GM19025 (cell line): ENCODE measurements at regions not wholly inside any gene's neighbourhood (a gene's known extent, or its start where the extent isn't known, plus 50 kb on each side); places are given as distances from the start of the nearest gene placed in this dataset.
"Not testable (repeated sequence)": the region's sequence is repeated elsewhere in the genome, so short reads cannot be mapped to it uniquely, and the experiment has no call there.

Experiments used
- ATAC-seq: cut with Tn5 transposase; IDR thresholded peaks from one replicate; pipeline ENCODE4 v1.9.1; 2021; ENCODE audit warnings: mild to moderate bottlenecking, low read depth, moderate library complexity; ENCODE audit not compliant: unreplicated experiment

GRCh38 chr1:113185463-113186104 lies 112.6 kb downstream of the LRIG2 start:
- peak; percentile 93 for ATAC-seq

GRCh38 chr1:113190078-113190477 lies 117.1 kb downstream of the LRIG2 start:
- ATAC-seq: no peak

DNA sequence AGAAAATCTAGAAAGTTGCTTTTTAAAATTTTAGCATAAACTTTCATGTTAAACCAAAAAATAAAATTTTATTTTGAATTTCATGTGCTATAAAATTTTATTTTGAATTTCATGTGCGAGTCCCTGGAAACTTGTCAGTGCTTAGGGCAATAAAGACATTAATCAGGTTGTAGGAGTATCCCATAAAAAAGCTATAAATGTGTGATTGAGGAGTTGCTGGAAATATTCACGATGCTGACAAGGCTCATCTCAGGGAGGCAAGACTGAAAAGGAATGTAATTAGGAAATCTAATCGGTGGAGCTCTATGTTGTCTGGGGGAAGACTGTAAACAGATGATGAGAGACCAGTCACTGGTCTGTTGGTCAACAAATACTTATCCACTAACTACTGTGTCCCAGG lies 117.9 kb downstream of the LRIG2 start:
- ATAC-seq: no peak

DNA sequence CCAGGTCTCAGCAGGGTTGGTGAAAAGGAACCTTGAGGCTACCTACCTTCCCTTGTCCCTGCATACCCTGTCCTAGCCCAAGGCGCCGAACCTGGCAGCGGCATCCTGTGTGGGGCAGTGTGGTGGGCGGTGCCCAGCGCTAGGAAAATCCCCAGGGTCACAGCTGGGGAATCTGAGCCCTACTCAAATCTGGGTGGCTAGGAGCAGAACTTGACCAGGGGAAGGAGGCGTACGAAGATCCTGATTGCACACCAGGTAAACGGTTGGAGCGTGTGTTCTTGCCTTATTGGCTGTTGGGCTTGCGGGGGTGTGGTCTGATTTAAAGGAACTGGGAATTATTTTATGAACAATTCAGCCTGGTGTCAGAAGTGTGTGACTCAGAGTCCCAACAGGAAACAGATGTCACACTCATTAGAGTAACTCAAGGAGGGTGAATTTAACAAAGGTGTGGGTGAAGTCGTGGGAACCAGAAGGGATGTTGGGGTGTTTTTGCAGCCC lies 118.6 kb downstream of the LRIG2 start:
- peak; percentile 67 for ATAC-seq

- no peak for ATAC-seq
These were observed 119.2 kb downstream of the LRIG2 start for GRCh38 chr1:113192242-113192641.

DNA sequence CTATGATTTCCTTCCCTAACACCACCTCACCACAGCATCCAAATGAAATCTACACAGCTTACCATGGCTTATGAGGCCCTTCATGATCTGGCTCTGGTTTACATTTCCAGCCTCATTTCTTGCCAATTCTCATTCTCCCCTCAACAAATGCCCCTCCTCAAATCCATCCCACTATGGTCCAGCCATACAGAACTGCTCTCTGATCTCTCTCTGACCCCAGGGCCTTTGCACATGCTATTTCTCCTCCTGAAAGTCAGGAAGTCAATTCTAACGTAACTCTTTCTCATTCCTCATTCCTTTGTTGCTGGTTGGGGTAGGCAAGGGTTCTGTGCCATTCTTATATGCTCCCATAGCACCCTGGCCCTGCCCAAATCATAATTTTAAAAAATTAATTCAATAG lies 120.0 kb downstream of the LRIG2 start:
- no peak for ATAC-seq

GRCh38 chr1:113194846-113195830 lies 122.1 kb downstream of the LRIG2 start:
- ATAC-seq: no peak

DNA sequence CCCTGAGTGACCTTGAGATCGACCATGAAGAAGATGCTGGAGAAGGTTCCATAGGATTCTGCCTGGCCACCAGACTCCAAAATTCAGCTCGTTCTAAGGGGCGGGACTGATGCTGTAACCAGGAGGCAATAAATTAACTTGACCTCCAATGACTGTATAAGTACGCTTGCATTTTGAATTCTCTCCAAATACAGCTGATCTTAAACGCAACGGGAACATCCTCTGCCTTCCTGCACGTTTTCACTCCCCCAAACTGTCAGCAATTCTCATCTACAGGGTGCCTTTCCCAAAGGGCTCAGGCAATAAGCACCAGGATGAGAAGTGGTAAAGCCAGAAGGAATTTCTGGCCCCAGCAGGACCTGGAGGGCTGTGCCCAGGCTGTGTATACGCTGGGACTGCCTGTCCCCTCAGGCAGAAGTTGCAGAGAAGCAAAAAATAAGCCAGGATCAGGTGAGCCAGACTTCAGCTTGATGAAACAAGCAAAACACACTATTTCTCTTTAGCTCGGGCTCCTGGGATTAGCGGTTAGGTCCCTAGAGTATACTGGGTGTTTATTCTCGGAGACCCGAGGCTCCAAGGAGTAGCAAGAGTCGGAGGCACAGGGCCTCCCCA lies 124.8 kb downstream of the LRIG2 start:
- no peak for ATAC-seq

GRCh38 chr1:113198806-113199205 lies 125.8 kb downstream of the LRIG2 start:
- no peak for ATAC-seq

DNA sequence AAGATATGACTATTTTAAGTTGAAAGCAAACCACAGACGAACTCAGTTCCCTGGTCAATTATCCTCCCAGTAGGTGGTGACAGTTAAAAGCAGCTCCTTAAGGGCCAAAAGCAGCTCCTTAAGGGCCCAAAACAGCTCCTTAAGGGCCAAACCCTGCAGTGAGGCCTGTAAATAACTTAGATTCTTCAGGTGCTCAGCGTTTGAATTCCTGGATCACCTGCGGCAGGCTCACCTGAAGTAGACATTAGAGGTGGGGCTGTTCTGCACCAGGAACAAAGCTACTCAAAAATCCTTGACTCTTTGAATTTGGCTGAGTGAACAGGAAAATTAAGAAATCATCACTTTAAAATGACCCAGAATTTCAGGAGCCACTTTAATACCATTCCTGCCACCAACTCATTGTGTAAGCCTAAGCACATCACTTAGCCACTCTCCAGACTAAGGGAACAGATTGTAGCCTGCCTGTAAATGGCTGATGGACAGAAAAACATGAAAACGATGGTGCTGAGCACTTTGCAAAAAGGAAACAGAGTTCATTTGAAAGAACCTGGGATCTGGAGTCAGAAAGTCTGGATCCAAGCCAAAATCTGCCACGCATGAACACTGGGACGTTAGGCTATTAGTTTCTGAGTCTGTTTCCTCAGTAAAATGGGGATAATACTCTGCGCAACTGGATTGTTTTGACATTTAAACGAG lies 126.9 kb downstream of the LRIG2 start:
- no peak for ATAC-seq

DNA sequence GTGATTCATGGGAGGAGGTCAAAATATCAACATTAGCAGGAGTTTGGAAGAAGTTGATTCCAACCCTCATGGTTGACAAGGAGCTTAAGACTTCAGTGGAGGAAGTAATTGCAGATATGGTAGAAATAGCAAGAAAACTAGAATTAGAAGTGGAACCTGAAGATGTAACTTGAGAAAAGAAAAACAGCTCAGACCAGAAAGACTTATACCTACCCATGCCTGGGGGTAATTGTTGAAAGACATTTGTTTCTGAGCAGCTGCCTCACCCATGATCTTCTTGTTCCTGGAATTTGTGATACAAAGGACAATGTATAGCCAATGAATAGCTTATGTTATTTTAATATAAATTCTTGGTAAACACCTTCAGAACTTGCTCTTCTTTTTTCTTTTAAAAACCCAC lies 128.6 kb downstream of the LRIG2 start:
- no peak for ATAC-seq

GRCh38 chr1:113205980-113206766 lies 133.2 kb downstream of the LRIG2 start:
- no peak for ATAC-seq

DNA sequence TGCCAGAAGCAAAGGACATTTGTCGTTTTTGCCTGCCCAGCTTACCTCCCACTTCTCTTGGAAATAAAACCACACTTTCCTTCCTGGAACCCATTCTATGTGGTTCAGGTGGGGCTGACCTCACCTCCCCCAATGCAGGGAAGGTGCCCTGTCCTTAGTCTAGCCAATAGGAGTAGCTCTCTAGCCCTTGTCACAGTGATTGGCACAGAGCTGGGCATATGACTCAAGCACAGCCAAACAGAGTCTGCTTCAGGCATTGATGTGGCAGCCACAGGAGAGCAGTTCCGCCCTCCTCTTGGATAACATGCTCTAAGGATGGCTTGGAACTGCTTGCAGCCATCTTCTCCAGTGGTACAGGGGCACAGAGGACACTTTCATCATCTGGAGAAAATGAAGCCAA lies 134.0 kb downstream of the LRIG2 start:
- ATAC-seq: no peak

DNA sequence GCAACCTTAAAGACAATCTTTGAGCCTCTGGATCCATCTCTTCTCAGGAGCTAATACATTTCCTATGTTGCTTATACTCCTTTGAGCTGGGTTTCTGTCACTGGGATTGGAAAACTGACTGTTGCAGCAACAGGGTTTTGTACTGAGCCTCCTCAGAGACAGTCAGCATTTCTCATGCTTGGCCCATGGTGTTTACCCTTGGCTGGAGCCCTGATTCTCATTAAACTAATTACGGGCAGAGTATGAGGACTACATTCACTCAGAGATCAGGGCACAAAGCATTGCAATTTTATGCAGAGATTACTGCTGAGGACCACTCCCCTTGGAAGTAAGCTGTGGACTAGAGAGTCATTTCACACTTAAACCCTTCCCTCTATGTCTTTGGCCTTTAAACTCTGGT lies 134.5 kb downstream of the LRIG2 start:
- ATAC-seq: no peak

DNA sequence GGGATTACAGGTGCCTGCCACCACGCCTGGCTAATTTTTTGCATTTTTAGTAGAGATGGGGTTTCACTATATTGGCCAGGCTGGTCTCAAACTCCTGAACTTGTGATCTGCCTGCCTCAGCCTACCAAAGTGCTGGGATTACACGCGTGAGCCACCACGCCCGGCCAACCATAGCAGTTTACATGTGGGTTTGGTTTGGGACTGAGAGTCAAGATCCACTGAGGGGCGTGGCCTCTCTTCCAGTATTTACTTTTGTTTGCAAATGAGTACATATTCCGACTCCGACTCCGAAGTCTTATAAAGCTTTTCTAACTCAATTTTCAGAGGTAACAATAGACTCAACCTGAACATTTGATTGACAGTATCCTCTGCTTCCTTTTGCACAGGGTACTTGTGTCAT lies 135.4 kb downstream of the LRIG2 start:
- ATAC-seq: not testable (repeated sequence)

- ATAC-seq: no peak
These were observed 137.2 kb downstream of the LRIG2 start for GRCh38 chr1:113210248-113210647.

DNA sequence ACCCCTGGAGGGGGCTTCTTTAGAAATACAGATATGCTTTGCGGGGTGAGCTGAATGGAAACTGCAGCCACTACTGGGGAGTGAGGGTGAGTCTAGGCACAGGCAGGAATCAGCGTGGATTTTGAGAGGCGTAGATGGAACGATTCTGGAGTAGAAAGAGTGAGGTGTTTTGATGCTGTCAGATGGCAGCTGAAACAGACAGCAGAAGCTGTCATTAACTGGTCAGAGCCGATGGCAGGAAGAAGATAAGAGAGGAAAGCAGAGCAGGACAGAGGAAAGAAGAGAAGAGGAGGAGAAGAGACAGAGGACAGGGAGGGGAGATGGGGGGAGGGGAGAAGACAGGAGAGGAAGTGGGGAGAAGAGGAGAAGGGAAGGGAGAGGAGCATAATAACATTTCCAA lies 138.5 kb downstream of the LRIG2 start:
- no peak for ATAC-seq

DNA sequence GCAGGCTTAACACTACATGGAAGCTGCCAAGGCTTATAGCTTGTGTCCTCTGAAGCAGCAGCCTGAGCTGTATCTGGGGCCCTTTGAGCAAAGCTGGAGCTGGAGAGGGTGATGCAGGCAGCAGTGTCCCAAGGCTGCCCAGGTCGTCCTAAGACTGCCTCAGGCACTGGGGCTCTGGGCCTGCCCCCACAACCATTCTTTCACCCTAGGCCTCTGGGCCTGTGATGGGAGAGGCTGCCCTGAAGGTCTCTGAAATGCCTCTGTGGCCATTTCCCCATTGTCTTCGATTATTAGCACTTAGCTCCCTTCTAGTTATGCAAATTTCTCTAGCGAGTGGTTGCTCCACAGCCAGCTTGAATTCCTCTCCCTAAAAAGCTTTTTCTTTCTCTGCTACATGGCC lies 142.0 kb downstream of the LRIG2 start:
- no peak for ATAC-seq

GRCh38 chr1:113216664-113217063 lies 143.7 kb downstream of the LRIG2 start:
- ATAC-seq: no peak
